ENCODE measurements at regions not wholly inside any gene's neighbourhood (a gene's known extent, or its start where the extent isn't known, plus 50 kb on each side); places are given as distances from the start of the nearest gene placed in this dataset.

GRCh38 chr17:34865716-34866115, 95.5 kb downstream of the CCT6B start:
- Mint-ChIP-seq H3K4me1 (peaks cover 0 to 6% of the 10 kb centered on the region in 2 experiments; a peak in 3 of 4 replicates), H3K4me3 (no peak overlapping the region), H3K36me3 (ENCODE audit: insufficient read depth in 1 of 3, low read depth in 3 of 3) (peaks cover 0 to 5% (median 0%) of the 10 kb centered on the region in 3 experiments; a peak in 2 of 7 replicates), H3K9me3 (peaks cover 5 to 18% of the 10 kb centered on the region in 2 experiments; a peak in 4 of 5 replicates), H3K27ac (no peak overlapping the region; a peak in 1 of 7 replicates), H3K27me3 (ENCODE audit: low read depth) (peaks cover 14% of the 10 kb centered on the region)
- Histone ChIP-seq H3K4me1 (ENCODE audit: insufficient read depth, low read length) (no peaks in the 10 kb centered on the region), H2BK5ac (ENCODE audit: insufficient read length, low read length) (no peak overlapping the region), H2AFZ (ENCODE audit: low read length) (no peak overlapping the region), H3K27ac (ENCODE audit: insufficient read length, low read depth, low read length) (no peak overlapping the region), H3K4ac (ENCODE audit: low read depth, low read length) (no peak overlapping the region), H3T11ph (ENCODE audit: low read length) (no peak overlapping the region), H3K14ac (ENCODE audit: insufficient read depth, low read length) (no peak overlapping the region), H4K5ac (ENCODE audit: insufficient read length, low read depth, low read length) (no peak overlapping the region), H3K23ac (ENCODE audit: insufficient read length, low read depth, low read length) (no peak overlapping the region), H4K91ac (ENCODE audit: insufficient read length, low read depth, low read length) (no peak overlapping the region), H3K9ac (ENCODE audit: extremely low read depth, insufficient read length, low read length) (no peak overlapping the region), H3K4me2 (ENCODE audit: insufficient read depth, insufficient read length, low read length) (no peak overlapping the region), H2BK15ac (ENCODE audit: low read depth, low read length) (no peak overlapping the region), H2AK5ac (ENCODE audit: insufficient read length, low read length) (no peak overlapping the region), H4K8ac (replicated peaks; ENCODE audit: insufficient read length, low read depth, low read length) (no peak overlapping the region), H3K56ac (ENCODE audit: insufficient read length, low read depth, low read length) (no peak overlapping the region), H3K79me2 (ENCODE audit: insufficient read depth, low read length) (no peaks in the 10 kb centered on the region), H2BK20ac (ENCODE audit: low read depth, low read length, poor library complexity, severe bottlenecking) (no peak overlapping the region), H3K79me1 (ENCODE audit: insufficient read depth, low read depth, low read length, poor library complexity, severe bottlenecking) (no peaks in the 10 kb centered on the region), H3K23me2 (ENCODE audit: insufficient read length, low read depth, low read length, poor library complexity, severe bottlenecking) (no peaks in the 10 kb centered on the region), H3K9me3 (ENCODE audit: control insufficient read depth, low read depth, low read length) (no peaks in the 10 kb centered on the region), H3K27me3 (ENCODE audit: insufficient read depth, low read length) (no peaks in the 10 kb centered on the region), H2BK120ac (ENCODE audit: low read depth, low read length, poor library complexity, severe bottlenecking) (no peak overlapping the region), H3K18ac (ENCODE audit: insufficient read length, low read depth, low read length) (no peak overlapping the region), H2BK12ac (ENCODE audit: insufficient read length, low read depth, low read length) (no peak overlapping the region), H4K20me1 (ENCODE audit: control insufficient read depth, insufficient read depth, insufficient read length) (no peaks in the 10 kb centered on the region)
- TF ChIP-seq CTCF (conservative IDR thresholded peaks at IDR 0.05): no peak
- no peak for DNase-seq
- WGBS (ENCODE audit: extremely low coverage, insufficient read length, low lambda C conversion rate): no CpG with 5 or more reads among the region's 6 CpGs

Data from H9 (cell line).